Activated naive CD8-positive, alpha-beta T cell treated with anti-CD3 and anti-CD28 coated beads, Interleukin-2, amount 10 ng/mL, durations not matched to agents 7 days and 5 days (primary cell): ENCODE measurements at regions not wholly inside any gene's neighbourhood (a gene's known extent, or its start where the extent isn't known, plus 50 kb on each side); places are given as distances from the start of the nearest gene placed in this dataset.
"Not testable (repeated sequence)": the region's sequence is repeated elsewhere in the genome, so short reads cannot be mapped to it uniquely, and the experiment has no call there.

Experiments
- ATAC-seq: fragments of 150-1000 bp; cut with Tn5 transposase; one replicate; pipeline ENCODE4 v1.10.0; 2021; ENCODE audit warnings: low read depth, moderate library complexity
- POLR2A ChIA-PET: fragments of 350-600 bp; sonication (Branson Sonifier 250); formaldehyde crosslinking; loops from one replicate; lab custom pipeline; 2021; ENCODE audit warnings: antibody characterized with exemption; lab: Charles Lee
- DNase-seq: peaks from one replicate; pipeline ENCODE4 v3.0.0; 2021
- H3K27ac Mint-ChIP-seq: one replicate; pipeline ENCODE4 v1.8.0; 2022; ENCODE audit warnings: mild to moderate bottlenecking, mixed read lengths
- H3K27me3 Mint-ChIP-seq: one replicate; pipeline ENCODE4 v1.8.0; 2022; ENCODE audit warnings: mild to moderate bottlenecking, moderate library complexity, mixed read lengths
- H3K36me3 Mint-ChIP-seq: one replicate; pipeline ENCODE4 v1.8.0; 2021; ENCODE audit warnings: mild to moderate bottlenecking, mixed read lengths
- H3K4me1 Mint-ChIP-seq: one replicate; pipeline ENCODE4 v1.8.0; 2021; ENCODE audit warnings: mixed read lengths
- H3K4me3 Mint-ChIP-seq: one replicate; pipeline ENCODE4 v1.8.0; 2022; ENCODE audit warnings: mild to moderate bottlenecking, moderate library complexity, mixed read lengths
- H3K9me3 Mint-ChIP-seq: one replicate; pipeline ENCODE4 v1.8.0; 2021; ENCODE audit warnings: mixed read lengths

DNA sequence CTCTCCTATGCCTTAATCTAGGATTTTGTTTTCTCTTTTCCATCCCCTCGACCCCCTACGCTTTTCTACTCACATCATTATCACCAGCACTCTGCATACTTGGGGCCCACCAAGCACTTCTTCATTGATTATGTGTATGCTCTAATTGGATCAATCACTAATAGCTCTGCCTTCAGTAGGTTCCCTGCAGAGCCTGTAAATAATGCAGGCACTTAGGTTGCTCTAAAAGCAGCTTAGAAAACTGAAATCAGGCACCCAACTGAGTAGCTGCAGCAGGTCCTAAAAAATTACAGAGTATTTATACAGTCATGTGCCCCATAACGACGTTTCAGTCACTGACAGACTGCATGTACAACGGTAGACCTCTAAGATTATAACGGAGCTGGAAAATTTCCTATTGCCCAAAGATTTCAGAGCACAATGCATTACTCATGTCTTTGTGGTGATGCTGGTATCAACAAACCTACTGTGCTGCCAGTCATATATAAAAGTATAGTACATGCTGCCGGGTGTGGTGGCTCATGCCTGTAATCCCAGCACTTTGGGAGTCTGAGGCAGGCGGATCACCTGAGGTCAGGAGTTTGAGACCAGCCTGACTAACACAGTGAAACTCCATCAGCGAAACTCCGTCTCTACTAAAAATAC lies 280.4 kb downstream of the HS3ST3B1 start:
- Mint-ChIP-seq H3K27me3 (no peaks in the 10 kb centered on the region), H3K9me3 (peaks cover 2% of the 10 kb centered on the region), H3K27ac (no peak overlapping the region), H3K4me3 (no peak overlapping the region), H3K4me1 (no peaks in the 10 kb centered on the region), H3K36me3 (no peaks in the 10 kb centered on the region)
- DNase-seq = no peak
- POLR2A ChIA-PET = no interaction called here
- ATAC-seq = no peak

DNA sequence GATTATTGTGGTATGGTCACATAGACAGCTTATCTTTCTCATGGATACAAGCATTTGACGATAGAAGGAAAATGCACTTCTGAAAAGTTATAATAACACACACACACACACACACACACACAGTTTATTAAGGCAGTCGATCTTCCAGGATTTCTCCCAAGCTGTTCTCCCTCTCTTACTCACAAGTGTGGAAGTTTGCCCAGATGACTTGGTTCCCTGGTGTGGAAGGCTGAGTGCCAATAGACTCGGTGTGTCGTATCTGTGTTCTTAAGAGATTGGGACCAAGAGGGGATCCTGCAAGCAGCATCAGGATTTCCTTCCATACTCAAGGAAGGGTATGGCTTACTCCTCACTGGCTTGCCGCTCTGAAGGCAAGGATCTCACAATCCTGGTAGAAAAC lies 279.6 kb downstream of the HS3ST3B1 start:
- no peak for ATAC-seq
- Mint-ChIP-seq H3K27me3 (no peaks in the 10 kb centered on the region), H3K4me3 (no peak overlapping the region), H3K4me1 (no peaks in the 10 kb centered on the region), H3K9me3 (peaks cover 2% of the 10 kb centered on the region), H3K27ac (no peak overlapping the region), H3K36me3 (no peaks in the 10 kb centered on the region)
- DNase-seq = no peak
- POLR2A ChIA-PET = no interaction called here

DNA sequence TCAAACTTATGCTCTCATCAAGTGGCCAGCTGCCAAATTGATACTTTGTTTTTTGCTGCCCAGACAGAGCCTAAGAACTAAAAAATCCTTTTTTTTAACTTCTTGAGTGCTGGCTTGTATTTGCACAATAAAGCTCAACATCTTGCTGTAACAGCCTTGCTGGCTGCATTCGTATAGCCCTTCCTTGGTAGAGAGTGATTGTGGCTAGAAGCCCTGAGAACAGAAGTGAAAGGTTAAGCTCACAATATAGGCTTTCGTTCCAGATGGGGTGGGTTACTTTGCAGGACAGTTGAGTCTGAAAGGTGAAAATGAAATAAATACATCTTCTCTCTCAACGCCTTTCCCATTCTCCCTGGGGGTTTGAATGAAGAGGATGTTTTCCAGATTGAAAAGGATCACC lies 278.8 kb downstream of the HS3ST3B1 start:
- Mint-ChIP-seq H3K4me1 (no peaks in the 10 kb centered on the region), H3K4me3 (no peak overlapping the region), H3K9me3 (peaks cover 2% of the 10 kb centered on the region), H3K27ac (no peak overlapping the region), H3K36me3 (no peaks in the 10 kb centered on the region), H3K27me3 (no peaks in the 10 kb centered on the region)
- POLR2A ChIA-PET = no interaction called here
- no peak for ATAC-seq
- DNase-seq = no peak

DNA sequence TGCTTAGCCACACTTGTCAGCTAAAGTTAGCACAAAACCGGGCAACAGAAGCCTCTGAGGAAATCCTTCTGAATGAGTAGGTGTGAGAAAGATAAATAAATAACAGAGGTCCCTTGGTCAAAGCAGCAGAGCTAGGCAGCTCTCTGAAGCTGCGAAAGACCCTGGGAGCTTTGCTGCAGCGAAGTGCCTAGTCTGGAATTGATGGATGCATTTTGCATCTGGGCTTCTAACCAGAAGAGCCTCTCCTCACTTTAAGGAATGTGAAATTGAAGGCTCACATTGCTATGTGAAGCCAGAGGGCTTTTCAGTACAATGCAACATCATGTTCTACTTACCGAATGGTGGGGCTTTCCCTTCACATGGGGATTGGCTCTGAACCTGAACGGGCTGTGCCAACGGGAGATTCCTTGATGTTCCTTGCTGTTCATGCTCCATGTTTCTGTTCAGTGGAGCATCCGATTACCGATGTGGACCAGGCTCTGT lies 274.6 kb downstream of the HS3ST3B1 start:
- ATAC-seq (no peak), DNase-seq (no peak)
- Mint-ChIP-seq H3K4me1 (no peaks in the 10 kb centered on the region), H3K27ac (no peak overlapping the region), H3K36me3 (no peaks in the 10 kb centered on the region), H3K9me3 (peaks cover 2% of the 10 kb centered on the region), H3K4me3 (no peak overlapping the region), H3K27me3 (no peaks in the 10 kb centered on the region)
- POLR2A ChIA-PET = no interaction called here

DNA sequence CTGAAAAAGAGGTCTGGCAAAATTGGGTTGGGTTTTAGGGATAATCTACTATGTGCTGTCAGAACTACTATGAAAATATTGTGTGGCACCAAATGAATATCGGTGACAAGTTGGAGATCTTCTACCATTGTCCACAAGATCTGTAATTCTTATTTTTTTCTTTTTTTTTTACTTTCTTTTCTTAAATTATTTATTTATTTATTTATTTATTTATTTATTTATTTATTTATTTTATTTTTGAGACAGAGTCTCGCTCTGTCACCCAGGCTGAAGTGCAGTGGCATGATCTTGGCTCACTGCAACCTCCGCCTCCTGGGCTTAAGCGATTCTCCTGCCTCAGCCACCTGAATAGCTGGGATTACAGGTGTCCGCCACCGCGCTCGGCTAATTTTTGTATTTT lies 259.4 kb downstream of the HS3ST3B1 start:
- H3K4me1 Mint-ChIP-seq, H3K27ac Mint-ChIP-seq, H3K4me3 Mint-ChIP-seq, H3K9me3 Mint-ChIP-seq, DNase-seq, POLR2A ChIA-PET, ATAC-seq, H3K36me3 Mint-ChIP-seq, H3K27me3 Mint-ChIP-seq: not testable (repeated sequence)

DNA sequence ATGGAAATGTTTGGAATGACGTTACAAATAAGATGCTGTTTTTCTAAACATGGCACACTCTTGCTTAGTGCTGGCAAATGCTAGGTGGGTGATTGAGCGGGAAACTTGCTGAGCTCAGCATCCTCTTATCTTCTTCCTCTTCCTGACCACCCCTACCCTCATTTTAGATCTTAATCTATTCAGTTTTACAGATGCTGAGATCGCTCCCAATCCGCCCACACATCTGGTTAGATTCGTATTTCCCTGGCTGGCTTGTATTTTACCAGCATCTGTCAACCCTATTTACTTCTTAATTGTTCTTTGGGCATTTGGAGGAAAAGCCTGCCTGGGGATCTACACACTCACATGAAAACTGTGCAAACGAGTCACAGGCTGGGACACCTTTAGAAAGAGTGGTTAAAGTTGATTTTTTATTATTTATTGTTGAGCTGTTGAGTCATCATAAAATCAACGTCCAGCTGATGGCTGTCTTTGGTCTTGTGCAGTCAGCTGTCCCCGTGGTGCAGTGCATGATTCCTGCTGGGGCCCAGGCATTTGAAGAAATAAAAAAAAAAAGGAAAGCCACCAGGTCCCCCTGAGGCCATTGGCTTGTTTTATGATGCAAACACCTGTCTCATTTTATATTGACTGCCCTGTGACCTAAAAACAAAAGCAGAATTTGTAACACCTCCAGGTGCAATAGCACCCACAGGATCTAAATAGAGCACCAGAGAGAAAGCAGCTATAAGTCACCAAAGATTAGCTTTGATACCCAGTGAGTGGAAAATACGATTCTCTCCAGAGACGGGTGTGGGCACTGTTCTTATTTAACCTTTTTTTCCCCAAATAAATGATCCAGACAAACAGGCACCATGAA lies 258.6 kb downstream of the HS3ST3B1 start:
- DNase-seq (no peak), ATAC-seq (no peak)
- Mint-ChIP-seq H3K36me3 (no peaks in the 10 kb centered on the region), H3K27me3 (no peaks in the 10 kb centered on the region), H3K4me3 (no peak overlapping the region), H3K9me3 (no peaks in the 10 kb centered on the region), H3K4me1 (no peaks in the 10 kb centered on the region), H3K27ac (no peak overlapping the region)
- POLR2A ChIA-PET = no interaction called here

DNA sequence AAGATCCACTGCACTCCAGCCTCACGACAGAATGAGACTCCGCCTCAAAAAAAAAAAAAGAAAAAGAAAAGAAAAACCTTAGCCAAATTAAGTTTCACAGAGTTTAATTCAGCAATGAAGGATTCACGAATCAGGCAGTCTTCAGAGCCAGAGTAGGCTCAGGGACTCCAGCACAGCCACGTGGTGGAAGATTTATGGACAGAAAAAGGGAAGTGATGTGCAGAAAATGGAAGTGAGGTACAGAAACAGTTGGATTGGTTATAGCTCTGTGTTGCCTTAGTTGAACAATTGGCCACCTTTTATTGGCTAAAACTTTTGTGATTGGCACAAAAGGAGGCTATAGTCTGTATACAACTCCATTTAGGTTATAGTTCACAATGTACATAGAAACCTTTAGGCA lies 256.6 kb downstream of the HS3ST3B1 start:
- H3K27ac Mint-ChIP-seq = peak overlapping the region; percentile 17
- no peak for ATAC-seq
- no peaks in the 10 kb centered on the region for H3K27me3 Mint-ChIP-seq
- POLR2A ChIA-PET = no interaction called here
- no peaks in the 10 kb centered on the region for H3K9me3 Mint-ChIP-seq
- peaks cover 2% of the 10 kb centered on the region for H3K4me1 Mint-ChIP-seq
- H3K4me3 Mint-ChIP-seq = no peak overlapping the region
- no peak for DNase-seq
- no peaks in the 10 kb centered on the region for H3K36me3 Mint-ChIP-seq

DNA sequence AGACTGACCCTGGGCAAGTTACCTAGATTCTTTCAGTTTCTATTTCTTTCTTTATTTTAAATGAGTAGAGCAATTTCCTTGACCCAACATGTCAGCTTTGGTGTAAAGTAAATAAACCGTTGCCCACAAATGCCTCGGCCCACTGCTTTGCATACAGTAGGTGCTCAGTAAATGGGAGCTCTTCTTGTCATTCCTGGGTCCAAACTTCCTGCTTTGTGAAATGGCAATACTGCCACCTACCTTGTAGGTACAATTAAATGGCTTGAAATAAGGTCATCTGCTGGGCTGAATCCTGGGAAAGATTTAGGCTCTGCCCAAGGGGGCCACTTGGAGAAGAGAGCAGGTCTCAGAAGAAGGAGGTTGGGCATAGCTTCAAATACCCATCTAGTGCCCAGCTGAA lies 253.0 kb downstream of the HS3ST3B1 start:
- POLR2A ChIA-PET = no interaction called here
- Mint-ChIP-seq H3K27me3 (no peaks in the 10 kb centered on the region), H3K9me3 (no peaks in the 10 kb centered on the region), H3K27ac (no peak overlapping the region), H3K36me3 (no peaks in the 10 kb centered on the region), H3K4me1 (peaks cover 2% of the 10 kb centered on the region), H3K4me3 (no peak overlapping the region)
- DNase-seq = no peak
- no peak for ATAC-seq

DNA sequence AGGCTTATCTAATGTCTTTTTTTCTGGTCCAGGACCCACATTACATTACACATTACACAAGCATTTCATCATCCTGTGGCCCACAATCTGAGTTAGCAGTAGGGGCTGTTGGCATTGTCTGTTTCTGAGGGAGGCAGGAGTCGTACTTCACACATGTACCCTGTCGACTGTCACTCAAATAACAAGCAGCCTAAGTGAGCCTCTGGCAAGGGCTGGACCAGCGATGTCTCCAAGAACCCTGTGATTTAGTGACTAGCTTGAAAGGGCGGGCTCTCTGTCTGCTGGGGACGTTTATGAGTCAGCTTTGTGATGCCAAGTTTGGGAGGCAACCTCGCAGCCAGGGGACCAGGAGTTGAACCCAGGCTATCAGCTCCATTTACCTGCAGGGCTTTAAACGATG lies 251.4 kb downstream of the HS3ST3B1 start:
- Mint-ChIP-seq H3K4me1 (peaks cover 4% of the 10 kb centered on the region), H3K36me3 (no peaks in the 10 kb centered on the region), H3K4me3 (no peak overlapping the region), H3K27ac (no peak overlapping the region), H3K9me3 (no peaks in the 10 kb centered on the region), H3K27me3 (no peaks in the 10 kb centered on the region)
- ATAC-seq = no peak
- no peak for DNase-seq
- POLR2A ChIA-PET = no interaction called here

DNA sequence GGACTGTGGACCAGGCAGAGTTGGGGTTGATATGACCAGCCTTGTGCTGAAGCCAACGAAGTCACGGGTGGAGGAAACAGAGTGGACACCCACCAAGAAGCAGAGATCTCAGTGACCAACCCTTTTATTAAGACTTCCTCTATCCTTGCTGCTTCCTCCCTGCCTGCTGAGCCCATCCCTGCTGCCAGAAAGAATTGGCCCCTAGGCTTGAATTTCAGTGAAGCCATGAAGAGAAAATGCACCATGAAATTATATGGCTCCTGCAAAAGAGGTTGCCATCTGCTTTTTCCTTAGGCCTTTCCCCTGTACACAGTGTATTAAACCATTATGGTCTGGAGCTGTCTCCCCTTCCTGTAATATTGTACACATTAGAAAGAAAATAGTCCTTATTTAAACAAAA lies 246.7 kb downstream of the HS3ST3B1 start:
- no peak for DNase-seq
- H3K9me3 Mint-ChIP-seq = peaks cover 2% of the 10 kb centered on the region
- no peak overlapping the region for H3K27ac Mint-ChIP-seq
- POLR2A ChIA-PET = no interaction called here
- H3K4me1 Mint-ChIP-seq = peaks cover 10% of the 10 kb centered on the region
- no peak for ATAC-seq
- no peak overlapping the region for H3K4me3 Mint-ChIP-seq
- H3K36me3 Mint-ChIP-seq = peaks cover 1% of the 10 kb centered on the region
- no peaks in the 10 kb centered on the region for H3K27me3 Mint-ChIP-seq

DNA sequence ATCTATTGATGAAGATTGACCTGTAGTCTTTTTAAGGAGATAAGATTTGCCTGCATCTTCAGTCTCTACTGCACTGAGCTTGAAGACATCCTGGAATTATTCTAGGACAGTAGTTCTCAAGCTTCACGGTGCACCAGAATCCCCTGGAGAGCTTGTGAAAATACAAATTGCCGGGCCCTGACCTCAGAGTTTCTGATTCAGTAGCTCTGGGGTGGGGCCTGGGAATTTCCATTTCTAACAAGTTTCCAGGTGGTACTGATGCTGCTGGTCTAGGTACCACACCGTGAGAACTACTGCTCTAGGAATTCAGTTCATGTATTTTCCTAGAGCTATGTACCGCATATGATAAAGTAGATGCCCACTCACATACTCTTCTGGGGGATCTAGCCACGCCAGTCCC lies 246.1 kb downstream of the HS3ST3B1 start:
- peaks cover 1% of the 10 kb centered on the region for H3K36me3 Mint-ChIP-seq
- ATAC-seq (no peak), DNase-seq (no peak)
- no peak overlapping the region for H3K27ac Mint-ChIP-seq
- peaks cover 2% of the 10 kb centered on the region for H3K9me3 Mint-ChIP-seq
- H3K4me1 Mint-ChIP-seq = peaks cover 10% of the 10 kb centered on the region
- H3K27me3 Mint-ChIP-seq = no peaks in the 10 kb centered on the region
- POLR2A ChIA-PET = interaction anchor here (0.6 kb wide), 1 partner anchor 98 kb away, joined by 3 read pairs; no protein-coding TSS in a partner anchor
- no peak overlapping the region for H3K4me3 Mint-ChIP-seq

DNA sequence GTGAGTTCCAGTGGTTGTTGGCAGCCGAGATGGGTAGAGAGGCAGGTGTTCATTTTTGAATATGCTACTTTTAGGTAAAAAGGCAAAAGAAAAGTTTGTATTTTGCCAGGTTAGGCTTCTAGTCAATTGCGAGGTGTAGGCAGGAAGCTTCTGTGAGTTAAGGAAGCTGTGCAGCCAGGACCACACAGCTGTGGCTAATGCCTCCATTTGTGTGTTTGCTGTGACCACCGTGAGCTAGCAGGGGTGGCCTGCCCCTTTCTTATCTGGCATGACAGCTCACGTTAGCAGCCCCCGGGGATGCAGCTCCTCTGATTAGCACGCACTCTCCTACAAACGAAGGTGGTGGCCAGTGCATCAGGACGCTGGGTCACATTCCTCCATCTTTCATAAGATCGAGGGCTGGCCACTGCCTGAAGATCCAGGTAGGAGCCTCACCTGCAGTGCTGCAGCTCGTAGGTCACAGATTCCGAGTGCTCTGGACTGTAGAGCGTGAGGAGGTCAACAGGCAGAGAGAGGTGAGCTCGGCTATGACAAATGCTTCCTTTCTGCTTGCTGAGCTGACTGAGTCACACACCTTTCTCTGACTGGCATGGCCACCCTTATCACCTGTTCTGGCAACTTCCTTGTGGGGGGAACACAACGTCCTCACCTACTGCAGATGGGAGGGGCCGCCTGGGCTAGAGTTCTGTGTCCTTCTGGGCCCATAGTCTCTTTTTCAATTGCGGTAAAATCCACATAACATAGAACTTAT lies 244.4 kb downstream of the HS3ST3B1 start:
- peaks cover 2% of the 10 kb centered on the region for H3K9me3 Mint-ChIP-seq
- DNase-seq (no peak), ATAC-seq (peak; percentile 56)
- H3K4me1 Mint-ChIP-seq = peaks cover 10% of the 10 kb centered on the region
- H3K4me3 Mint-ChIP-seq = peak overlapping the region; percentile 50
- no peak overlapping the region for H3K27ac Mint-ChIP-seq
- POLR2A ChIA-PET = interaction anchor here (1.0 kb wide), 1 partner anchor 244 kb away, joined by 6 read pairs; the partner anchor contains the start of gene HS3ST3B1
- peaks cover 1% of the 10 kb centered on the region for H3K36me3 Mint-ChIP-seq
- no peaks in the 10 kb centered on the region for H3K27me3 Mint-ChIP-seq

DNA sequence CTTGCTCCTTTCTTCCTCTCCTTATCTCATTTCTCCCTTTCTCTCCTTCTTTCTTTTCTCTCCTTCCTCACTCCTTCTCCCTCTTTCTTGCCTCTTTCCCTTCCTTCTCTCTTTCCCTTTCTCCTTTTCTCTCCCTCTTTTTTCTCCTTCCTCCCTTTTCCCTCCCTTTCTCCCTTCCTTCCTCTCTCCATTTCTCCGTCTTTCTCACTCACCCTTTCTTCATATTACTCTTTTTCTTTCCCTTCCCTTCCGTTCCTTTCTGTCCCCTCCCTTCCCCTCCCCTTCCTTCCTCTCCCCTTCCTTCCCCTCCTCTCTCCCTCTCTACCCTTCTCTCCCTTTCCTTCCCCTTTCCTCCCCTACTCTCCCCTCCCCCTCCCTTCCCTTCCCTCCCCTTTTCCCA lies 240.8 kb downstream of the HS3ST3B1 start:
- H3K9me3 Mint-ChIP-seq = peaks cover 4% of the 10 kb centered on the region
- no peaks in the 10 kb centered on the region for H3K27me3 Mint-ChIP-seq
- ATAC-seq (no peak), DNase-seq (no peak)
- H3K4me3 Mint-ChIP-seq = no peak overlapping the region
- peaks cover 1% of the 10 kb centered on the region for H3K36me3 Mint-ChIP-seq
- peaks cover 8% of the 10 kb centered on the region for H3K4me1 Mint-ChIP-seq
- POLR2A ChIA-PET = no interaction called here
- H3K27ac Mint-ChIP-seq = no peak overlapping the region
